Lung (tissue), 11 donors: ENCODE measurements at regions not wholly inside any gene's neighbourhood (a gene's known extent, or its start where the extent isn't known, plus 50 kb on each side); places are given as distances from the start of the nearest gene placed in this dataset.

Source experiments
- ATAC-seq: fragments of 200-7000 bp; cut with Tn5 transposase; one replicate; pipeline ENCODE4 v1.9.1; 2020; ENCODE audit warnings: moderate number of reproducible peaks; ENCODE audit not compliant: insufficient read depth, low FRiP score
- DNase-seq, 3 donors: peaks; one replicate each; pipeline ENCODE4 v3.0.0-alpha.2; 2013 to 2017
- H3K27ac ChIP-seq, 2 donors: one replicate each; pipeline ENCODE4 v1.5.1; 2013; ENCODE audit warnings: mild to moderate bottlenecking in 2 of 2, moderate library complexity in 2 of 2, control low read depth in 1 of 2, inconsistent platforms in 1 of 2, low read depth in 1 of 2, low read length in 1 of 2
- H3K27me3 ChIP-seq, 3 donors: one replicate each; pipeline ENCODE4 v1.5.1; 2013; ENCODE audit warnings: low read length in 2 of 3; ENCODE audit not compliant: control insufficient read depth in 3 of 3, insufficient read depth in 3 of 3
- H3K36me3 ChIP-seq, 4 donors: one replicate each; pipeline ENCODE4 v1.5.1; 2013; ENCODE audit warnings: low read length in 4 of 4, mild to moderate bottlenecking in 1 of 4, moderate library complexity in 1 of 4; ENCODE audit not compliant: control insufficient read depth in 4 of 4, insufficient read depth in 4 of 4
- H3K4me1 ChIP-seq, 5 donors: one replicate each; pipeline ENCODE4 v1.5.1; 2013; ENCODE audit warnings: low read length in 5 of 5, mild to moderate bottlenecking in 2 of 5, moderate library complexity in 1 of 5; ENCODE audit not compliant: control insufficient read depth in 5 of 5, insufficient read depth in 5 of 5
- H3K4me3 ChIP-seq: one replicate; pipeline ENCODE4 v1.5.1; 2013; ENCODE audit warnings: mild to moderate bottlenecking, control low read depth, moderate library complexity
- H3K9ac ChIP-seq, 2 donors: one replicate each; pipeline ENCODE4 v1.5.1; 2013; ENCODE audit warnings: low read length in 2 of 2, control low read depth in 1 of 2; ENCODE audit not compliant: insufficient read depth in 1 of 2
- H3K9me3 ChIP-seq, 4 donors: one replicate each; pipeline ENCODE4 v1.5.1; 2013; ENCODE audit warnings: low read length in 3 of 4, mild to moderate bottlenecking in 1 of 4, moderate library complexity in 1 of 4; ENCODE audit not compliant: control insufficient read depth in 4 of 4, insufficient read depth in 3 of 4
- WGBS, 2 donors: extraction: QIAGEN DNeasy Blood & Tissue Kit; methylation state at CpG; one replicate each; pipeline ENCODE4 v1.1.7; 2013; 5-methylcytosine and 5-hydroxymethylcytosine counted together
- TF ChIP-seq, protein P1 (sequence below): IDR thresholded peaks from 2 replicates; pipeline ENCODE4 v1.5.1; 2012; ENCODE audit warnings: mild to moderate bottlenecking; ENCODE audit errors: control extremely low read depth, extremely low read depth
- donor health status: control.
- donor health status: control.
- donor health status: Bipolar disorder and iron deficiency.
- donor health status: healthy.
- donor health status: DM: yes; HTN: yes; CAD: no.

DNA sequence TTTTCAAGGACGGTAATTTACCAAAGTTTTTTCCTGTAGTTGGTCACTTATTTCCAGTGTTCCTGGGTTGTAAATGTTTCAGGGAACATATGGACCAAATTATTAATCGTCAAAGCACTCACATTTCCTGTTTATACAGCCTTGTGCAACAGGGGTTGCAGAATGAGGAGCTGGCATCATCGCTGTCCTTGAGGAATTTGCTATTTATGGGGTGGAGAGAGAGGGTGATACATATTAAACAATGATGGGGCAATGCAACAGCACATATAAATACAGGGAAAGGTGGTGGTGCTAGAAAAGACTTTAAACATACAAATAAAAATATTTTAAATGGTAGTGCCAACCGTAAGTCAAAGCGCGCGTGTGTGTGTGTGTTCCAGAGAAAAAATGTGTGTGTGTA is 369.8 kb downstream of the NPHP4 start:
- Histone ChIP-seq H3K27ac (no peak overlapping the region), H3K4me3 (no peak overlapping the region), H3K4me1 (peaks cover 0 to 22% (median 0%) of the 10 kb centered on the region in 5 donors), H3K9me3 (no peaks in the 10 kb centered on the region), H3K36me3 (no peaks in the 10 kb centered on the region), H3K27me3 (peaks cover 0 to 2% (median 0%) of the 10 kb centered on the region in 3 donors), H3K9ac (no peak overlapping the region)
- 56 to 67% methylated on average over 7 of the region's 7 CpGs for WGBS, 2 donors
- ATAC-seq: no peak
- DNase-seq: peak; percentile 69 to 88 (median 81)
- TF ChIP-seq, protein P1, sequence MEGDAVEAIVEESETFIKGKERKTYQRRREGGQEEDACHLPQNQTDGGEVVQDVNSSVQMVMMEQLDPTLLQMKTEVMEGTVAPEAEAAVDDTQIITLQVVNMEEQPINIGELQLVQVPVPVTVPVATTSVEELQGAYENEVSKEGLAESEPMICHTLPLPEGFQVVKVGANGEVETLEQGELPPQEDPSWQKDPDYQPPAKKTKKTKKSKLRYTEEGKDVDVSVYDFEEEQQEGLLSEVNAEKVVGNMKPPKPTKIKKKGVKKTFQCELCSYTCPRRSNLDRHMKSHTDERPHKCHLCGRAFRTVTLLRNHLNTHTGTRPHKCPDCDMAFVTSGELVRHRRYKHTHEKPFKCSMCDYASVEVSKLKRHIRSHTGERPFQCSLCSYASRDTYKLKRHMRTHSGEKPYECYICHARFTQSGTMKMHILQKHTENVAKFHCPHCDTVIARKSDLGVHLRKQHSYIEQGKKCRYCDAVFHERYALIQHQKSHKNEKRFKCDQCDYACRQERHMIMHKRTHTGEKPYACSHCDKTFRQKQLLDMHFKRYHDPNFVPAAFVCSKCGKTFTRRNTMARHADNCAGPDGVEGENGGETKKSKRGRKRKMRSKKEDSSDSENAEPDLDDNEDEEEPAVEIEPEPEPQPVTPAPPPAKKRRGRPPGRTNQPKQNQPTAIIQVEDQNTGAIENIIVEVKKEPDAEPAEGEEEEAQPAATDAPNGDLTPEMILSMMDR: no peak

DNA sequence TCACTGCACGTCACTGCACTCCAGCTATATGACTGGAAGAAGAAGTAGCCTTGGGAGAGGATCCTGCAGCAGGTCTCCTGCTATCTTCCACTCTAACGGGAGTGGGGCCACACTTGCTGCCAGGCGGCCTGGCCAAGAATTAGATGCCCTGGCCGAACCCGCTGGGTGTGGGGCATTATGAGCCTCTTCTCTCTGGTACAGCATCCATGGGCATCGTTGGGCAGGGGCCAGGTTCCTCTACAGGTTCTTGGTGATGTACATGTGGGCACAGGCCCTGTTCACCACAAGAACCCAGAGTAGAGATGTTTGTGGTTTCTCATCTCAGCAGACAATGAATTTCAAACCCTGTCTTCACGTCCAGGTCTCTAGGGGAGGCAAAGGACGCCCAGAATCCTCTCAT is 370.5 kb downstream of the NPHP4 start:
- H3K9ac ChIP-seq: no peak overlapping the region
- peaks cover 0 to 2% (median 0%) of the 10 kb centered on the region in 3 donors for H3K27me3 ChIP-seq
- no peak for ATAC-seq
- 84 to 87% methylated on average over 8 of the region's 8 CpGs for WGBS, 2 donors
- no peak for DNase-seq
- no peaks in the 10 kb centered on the region for H3K9me3 ChIP-seq
- no peak overlapping the region for H3K4me3 ChIP-seq
- no peaks in the 10 kb centered on the region for H3K36me3 ChIP-seq
- TF ChIP-seq, protein P1: no peak
- no peak overlapping the region for H3K27ac ChIP-seq
- H3K4me1 ChIP-seq: peaks cover 0 to 22% (median 0%) of the 10 kb centered on the region in 5 donors

DNA sequence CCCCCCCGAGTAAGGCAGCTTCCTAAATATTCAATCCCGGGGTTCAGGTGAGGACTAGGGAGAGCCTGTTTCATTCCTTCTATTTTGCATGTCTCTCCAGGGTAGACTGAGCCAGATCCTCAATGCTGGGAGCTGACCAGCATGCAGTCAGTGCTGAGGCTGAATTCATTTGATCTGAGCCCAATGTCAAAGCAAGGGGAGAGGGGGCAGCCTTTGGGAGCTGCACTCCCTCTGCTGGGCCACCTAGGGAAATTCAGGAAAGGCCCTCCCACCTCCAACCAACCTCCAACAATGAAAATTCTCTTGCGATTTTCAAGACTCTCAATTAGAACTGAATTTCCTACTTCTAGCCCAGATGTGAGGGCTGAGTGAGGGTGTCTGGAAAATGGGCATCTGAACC is 371.2 kb downstream of the NPHP4 start:
- Histone ChIP-seq H3K9ac (no peak overlapping the region), H3K27ac (no peak overlapping the region), H3K4me1 (peaks cover 0 to 22% (median 0%) of the 10 kb centered on the region in 5 donors), H3K4me3 (no peak overlapping the region), H3K9me3 (no peaks in the 10 kb centered on the region), H3K36me3 (no peaks in the 10 kb centered on the region), H3K27me3 (peaks cover 0 to 2% (median 0%) of the 10 kb centered on the region in 3 donors)
- WGBS, 2 donors: 16 to 38% methylated on average over 3 of the region's 3 CpGs
- TF ChIP-seq, protein P1: no peak
- DNase-seq: peak; percentile 63 to 76 (median 64)
- no peak for ATAC-seq

DNA sequence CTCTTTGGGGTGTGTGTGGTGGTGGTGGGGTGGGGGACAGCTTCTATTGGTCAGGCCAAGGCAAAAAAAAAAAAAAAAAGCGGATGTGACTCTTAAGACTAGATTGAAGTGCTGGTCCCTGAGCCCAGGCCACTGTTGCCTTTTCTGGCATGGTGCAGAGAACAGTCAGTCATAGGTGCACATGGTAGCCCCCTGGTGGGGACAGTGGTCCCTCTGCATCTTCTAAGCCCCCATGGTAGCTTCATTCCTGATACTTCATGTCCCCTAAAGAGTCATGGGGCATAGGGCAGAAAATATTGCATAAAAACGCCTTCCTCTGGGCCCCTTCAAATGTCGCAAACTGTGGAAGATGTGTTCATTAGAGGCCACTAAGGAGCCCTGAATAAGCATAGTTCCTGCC is 371.8 kb downstream of the NPHP4 start:
- H3K4me1 ChIP-seq: peaks cover 0 to 22% (median 0%) of the 10 kb centered on the region in 5 donors
- DNase-seq: no peak
- no peak overlapping the region for H3K27ac ChIP-seq
- H3K27me3 ChIP-seq: no peaks in the 10 kb centered on the region
- no peak overlapping the region for H3K9ac ChIP-seq
- no peak for ATAC-seq
- H3K36me3 ChIP-seq: no peaks in the 10 kb centered on the region
- H3K9me3 ChIP-seq: no peaks in the 10 kb centered on the region
- H3K4me3 ChIP-seq: no peak overlapping the region
- TF ChIP-seq, protein P1: no peak
- WGBS, 2 donors: 83 to 87% methylated on average over 2 to 3 of the region's 3 CpGs
